Fibroblast of lung (primary cell): ENCODE measurements at regions not wholly inside any gene's neighbourhood (a gene's known extent, or its start where the extent isn't known, plus 50 kb on each side); places are given as distances from the start of the nearest gene placed in this dataset.
A peak's percentile ranks its signal among the peaks of the same experiment; 100 is the strongest.

ENCODE experiments used
- DNase-seq, 2 donors: peaks; one replicate each; pipeline versions ENCODE4 v3.0.0 to v3.0.0-alpha.2; 2010; ENCODE audit warnings: low read depth in 2 of 2
- H2AFZ ChIP-seq: 2 replicates; pipeline ENCODE4 v1.5.1; 2012; ENCODE audit warnings: low read length, control low read depth, inconsistent platforms
- H3K27ac ChIP-seq: 2 replicates; pipeline ENCODE4 v1.5.1; 2011; ENCODE audit warnings: low read length, control low read depth; ENCODE audit not compliant: insufficient read depth
- H3K27me3 ChIP-seq: 2 replicates; pipeline ENCODE4 v1.5.1; 2011; ENCODE audit warnings: mild to moderate bottlenecking, low read length; ENCODE audit not compliant: control insufficient read depth, insufficient read depth
- H3K36me3 ChIP-seq: 2 replicates; pipeline ENCODE4 v1.5.1; 2011; ENCODE audit warnings: low read length; ENCODE audit not compliant: control insufficient read depth, insufficient read depth
- H3K4me1 ChIP-seq: 2 replicates; pipeline ENCODE4 v1.5.1; 2011; ENCODE audit warnings: low read length; ENCODE audit not compliant: control insufficient read depth, insufficient read depth; ENCODE audit errors: extremely low read depth
- H3K4me2 ChIP-seq: 2 replicates; pipeline ENCODE4 v1.5.1; 2011; ENCODE audit warnings: low read length, control low read depth; ENCODE audit not compliant: insufficient read depth; ENCODE audit errors: extremely low read depth
- H3K4me3 ChIP-seq, 4 experiments: fragments of 200-600 bp in 1 of 4; sonication (generic) in 1 of 4; replicated peaks in 1 of 4; 2 replicates each; pipeline ENCODE4 v1.5.1; 2011 to 2016; ENCODE audit warnings: low read length in 4 of 4, low read depth in 3 of 4, mild to moderate bottlenecking in 3 of 4, control low read depth in 2 of 4, inconsistent platforms in 1 of 4, mixed read lengths in 1 of 4; ENCODE audit not compliant: insufficient read depth in 1 of 4; ENCODE audit errors: control extremely low read depth in 1 of 4
- H3K79me2 ChIP-seq: 2 replicates; pipeline ENCODE4 v1.5.1; 2012; ENCODE audit warnings: mild to moderate bottlenecking, low read length, inconsistent platforms; ENCODE audit not compliant: control insufficient read depth, insufficient read depth
- H3K9ac ChIP-seq: 2 replicates; pipeline ENCODE4 v1.5.1; 2011; ENCODE audit warnings: mild to moderate bottlenecking, low read length, control low read depth; ENCODE audit not compliant: insufficient read depth
- H3K9me3 ChIP-seq: 2 replicates; pipeline ENCODE4 v1.5.1; 2012; ENCODE audit warnings: low read depth, low read length; ENCODE audit not compliant: control insufficient read depth, insufficient read depth
- H4K20me1 ChIP-seq: 2 replicates; pipeline ENCODE4 v1.5.1; 2011; ENCODE audit warnings: low read length; ENCODE audit not compliant: control insufficient read depth, insufficient read depth; ENCODE audit errors: extremely low read depth
- EZH2 ChIP-seq: IDR thresholded peaks from 2 replicates; pipeline ENCODE4 v1.5.1; 2012; ENCODE audit warnings: low read length, control low read depth, mild to moderate bottlenecking; ENCODE audit errors: missing control alignments
- TF ChIP-seq, protein P1 (sequence below), 2 donors: IDR thresholded peaks in 1 of 2; conservative IDR thresholded peaks in 1 of 2; 1 replicate in 1 of 2; 2 replicates in 1 of 2; pipeline ENCODE4 v1.5.1; 2011 to 2012; ENCODE audit warnings: low read length in 2 of 2, control low read depth in 1 of 2, inconsistent platforms in 1 of 2, low read depth in 1 of 2, mild to moderate bottlenecking in 1 of 2

DNA sequence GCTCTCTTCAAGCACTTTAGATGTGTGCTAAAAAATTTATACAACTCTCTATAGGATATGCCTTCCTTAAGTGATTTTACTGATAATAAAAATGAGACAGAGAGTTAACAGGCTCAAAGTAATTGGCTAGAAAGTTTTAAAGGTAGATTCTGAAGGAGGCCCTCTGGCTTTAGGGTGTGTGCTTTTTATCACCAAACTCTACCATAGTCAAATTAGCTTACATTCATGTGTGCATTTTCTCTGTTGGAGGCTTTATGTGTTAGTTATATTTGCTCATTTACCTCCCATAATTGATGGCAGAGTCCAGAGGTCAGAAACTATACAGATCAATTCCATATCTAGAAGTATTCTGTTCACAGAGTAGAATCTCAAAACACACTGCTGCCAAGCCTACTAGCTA is 317.5 kb downstream of the JRKL start:
- Histone ChIP-seq H3K4me1 (no peaks in the 10 kb centered on the region), H3K4me2 (no peak overlapping the region), H3K79me2 (no peaks in the 10 kb centered on the region), H3K27me3 (no peaks in the 10 kb centered on the region), H4K20me1 (no peaks in the 10 kb centered on the region), H3K9me3 (no peaks in the 10 kb centered on the region), H3K4me3 (no peak overlapping the region), H3K27ac (no peak overlapping the region), H3K36me3 (no peaks in the 10 kb centered on the region), H3K9ac (no peak overlapping the region), H2AFZ (no peak overlapping the region)
- TF ChIP-seq, protein P1, sequence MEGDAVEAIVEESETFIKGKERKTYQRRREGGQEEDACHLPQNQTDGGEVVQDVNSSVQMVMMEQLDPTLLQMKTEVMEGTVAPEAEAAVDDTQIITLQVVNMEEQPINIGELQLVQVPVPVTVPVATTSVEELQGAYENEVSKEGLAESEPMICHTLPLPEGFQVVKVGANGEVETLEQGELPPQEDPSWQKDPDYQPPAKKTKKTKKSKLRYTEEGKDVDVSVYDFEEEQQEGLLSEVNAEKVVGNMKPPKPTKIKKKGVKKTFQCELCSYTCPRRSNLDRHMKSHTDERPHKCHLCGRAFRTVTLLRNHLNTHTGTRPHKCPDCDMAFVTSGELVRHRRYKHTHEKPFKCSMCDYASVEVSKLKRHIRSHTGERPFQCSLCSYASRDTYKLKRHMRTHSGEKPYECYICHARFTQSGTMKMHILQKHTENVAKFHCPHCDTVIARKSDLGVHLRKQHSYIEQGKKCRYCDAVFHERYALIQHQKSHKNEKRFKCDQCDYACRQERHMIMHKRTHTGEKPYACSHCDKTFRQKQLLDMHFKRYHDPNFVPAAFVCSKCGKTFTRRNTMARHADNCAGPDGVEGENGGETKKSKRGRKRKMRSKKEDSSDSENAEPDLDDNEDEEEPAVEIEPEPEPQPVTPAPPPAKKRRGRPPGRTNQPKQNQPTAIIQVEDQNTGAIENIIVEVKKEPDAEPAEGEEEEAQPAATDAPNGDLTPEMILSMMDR (conservative IDR thresholded peaks at IDR 0.05 in 1 of 2, IDR thresholded peaks at IDR 0.05 in 1 of 2; ENCODE audit: low read depth in 1 of 2, low read length in 2 of 2), result no peak
- TF ChIP-seq EZH2, result no peak
- no peak for DNase-seq

DNA sequence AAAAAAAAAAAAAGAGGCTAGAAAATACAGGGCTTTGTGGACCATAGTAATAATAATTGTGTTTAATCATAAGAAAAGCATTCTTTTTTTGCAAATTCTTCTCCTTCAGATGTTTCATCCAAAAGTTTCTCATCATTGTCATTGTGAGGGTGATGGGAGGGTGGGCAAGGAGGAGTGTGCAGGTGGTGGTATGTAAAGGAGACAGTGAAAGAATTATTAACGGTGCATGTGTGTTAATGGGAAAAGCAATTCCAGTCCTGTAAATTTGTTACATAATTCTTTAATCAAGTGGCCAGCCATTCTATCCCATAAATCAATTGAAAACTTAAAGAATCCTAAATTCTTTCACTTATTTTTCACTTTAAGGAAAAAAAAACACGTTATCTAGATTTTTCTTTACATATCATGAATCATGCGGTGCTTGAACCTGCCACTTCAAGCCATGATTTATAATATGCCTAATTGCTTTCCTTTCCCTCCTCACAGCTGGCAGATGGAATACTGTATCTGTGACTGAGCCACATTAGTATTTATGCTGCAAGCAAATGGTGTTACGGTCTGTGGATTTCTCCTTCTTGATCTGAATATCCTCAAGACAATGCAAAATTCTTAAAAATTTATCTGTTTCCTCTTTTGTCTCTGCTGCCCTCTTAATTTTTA is 318.5 kb downstream of the JRKL start:
- Histone ChIP-seq H3K9ac (no peak overlapping the region), H3K4me1 (no peaks in the 10 kb centered on the region), H3K79me2 (no peaks in the 10 kb centered on the region), H3K36me3 (no peaks in the 10 kb centered on the region), H3K27me3 (no peaks in the 10 kb centered on the region), H3K4me2 (no peak overlapping the region), H4K20me1 (no peaks in the 10 kb centered on the region), H3K4me3 (no peak overlapping the region), H3K9me3 (no peaks in the 10 kb centered on the region), H3K27ac (no peak overlapping the region), H2AFZ (no peak overlapping the region)
- DNase-seq, result peak in 1 of 2 donors; percentile 1
- TF ChIP-seq EZH2, result no peak
- TF ChIP-seq, protein P1 (conservative IDR thresholded peaks at IDR 0.05 in 1 of 2, IDR thresholded peaks at IDR 0.05 in 1 of 2; ENCODE audit: low read depth in 1 of 2, low read length in 2 of 2), result no peak

DNA sequence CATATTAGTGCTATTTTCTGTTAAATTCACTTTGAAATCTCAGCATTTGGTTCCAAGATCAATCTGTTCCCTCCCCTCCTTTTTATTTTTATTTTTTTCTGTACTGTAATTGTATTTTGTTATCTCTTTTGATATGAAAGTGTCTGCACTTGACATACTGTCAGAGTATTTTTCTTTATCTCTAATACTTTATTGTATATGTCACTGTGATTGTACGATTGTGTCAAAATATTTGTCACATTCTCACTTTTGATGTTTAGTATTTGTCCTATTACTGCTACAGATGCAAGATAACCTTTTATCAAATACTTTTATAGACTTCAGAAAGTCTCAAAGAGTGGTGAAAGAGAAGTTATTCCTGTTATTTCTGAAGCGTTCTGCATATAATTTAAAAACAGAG is 323.5 kb downstream of the JRKL start:
- no peaks in the 10 kb centered on the region for H3K4me1 ChIP-seq
- no peak overlapping the region for H3K9ac ChIP-seq
- H3K4me3 ChIP-seq, result no peak overlapping the region
- no peaks in the 10 kb centered on the region for H3K9me3 ChIP-seq
- no peak overlapping the region for H2AFZ ChIP-seq
- no peak overlapping the region for H3K27ac ChIP-seq
- no peaks in the 10 kb centered on the region for H3K27me3 ChIP-seq
- H3K4me2 ChIP-seq, result no peak overlapping the region
- H4K20me1 ChIP-seq, result no peaks in the 10 kb centered on the region
- no peaks in the 10 kb centered on the region for H3K36me3 ChIP-seq
- no peaks in the 10 kb centered on the region for H3K79me2 ChIP-seq
- TF ChIP-seq EZH2, result no peak
- TF ChIP-seq, protein P1 (conservative IDR thresholded peaks at IDR 0.05 in 1 of 2, IDR thresholded peaks at IDR 0.05 in 1 of 2; ENCODE audit: low read depth in 1 of 2, low read length in 2 of 2), result no peak
- DNase-seq, result no peak
